SK-N-MC (cell line): ENCODE measurements at regions not wholly inside any gene's neighbourhood (a gene's known extent, or its start where the extent isn't known, plus 50 kb on each side); places are given as distances from the start of the nearest gene placed in this dataset.

ENCODE experiments used
- DNase-seq: peaks from one replicate; pipeline ENCODE4 v3.0.0-alpha.2; 2011; ENCODE audit warnings: low read depth, low spot score
- H3K27ac ChIP-seq: fragments of 200-600 bp; sonication (generic); 2 replicates; pipeline ENCODE4 v1.5.1; 2016; ENCODE audit warnings: mixed run types
- H3K36me3 ChIP-seq: fragments of 200-600 bp; sonication (generic); 2 replicates; pipeline ENCODE4 v1.6.1; 2017; ENCODE audit warnings: antibody characterized with exemption, low read length, mixed read lengths; ENCODE audit not compliant: insufficient read depth
- H3K4me3 ChIP-seq: fragments of 200-600 bp; sonication (generic); 2 replicates; pipeline ENCODE4 v1.5.1; 2016
- H3K9ac ChIP-seq: fragments of 200-600 bp; sonication (generic); 2 replicates; pipeline ENCODE4 v1.8.0; 2017; ENCODE audit warnings: mixed run types, mixed read lengths; ENCODE audit not compliant: insufficient read length
- H3K9me3 ChIP-seq: fragments of 200-600 bp; sonication (generic); 2 replicates; pipeline ENCODE4 v1.6.1; 2017; ENCODE audit warnings: low read depth, mild to moderate bottlenecking, antibody characterized with exemption, low read length, moderate library complexity, mixed read lengths
- EZH2 ChIP-seq: fragments of 200-600 bp; sonication (generic); IDR thresholded peaks from one replicate; pipeline ENCODE4 v1.6.1; 2017; ENCODE audit warnings: antibody characterized with exemption
- FOXP2 ChIP-seq: optimal IDR thresholded peaks from 2 replicates; pipeline ENCODE3; 2011; ENCODE audit warnings: mild to moderate bottlenecking, moderate library complexity; ENCODE audit not compliant: insufficient read depth; ENCODE audit errors: extremely low read length, control extremely low read depth
- POLR2AphosphoS5 ChIP-seq: IDR thresholded peaks from 2 replicates; pipeline ENCODE4 v1.6.1; 2012; ENCODE audit warnings: mild to moderate bottlenecking, low read depth, low read length, borderline replicate concordance

- TF ChIP-seq EZH2 (no peak), POLR2AphosphoS5 (no peak), FOXP2 (no peak)
- Histone ChIP-seq H3K4me3 (no peak overlapping the region), H3K36me3 (no peaks in the 10 kb centered on the region), H3K27ac (no peak overlapping the region), H3K9me3 (no peaks in the 10 kb centered on the region), H3K9ac (no peak overlapping the region)
- DNase-seq = no peak
Observed at GRCh38 chr1:5464366-5464765, 527.9 kb downstream of the NPHP4 start.

GRCh38 chr1:5460974-5461373, 531.3 kb downstream of the NPHP4 start:
- no peak overlapping the region for H3K9ac ChIP-seq
- TF ChIP-seq FOXP2 (no peak), POLR2AphosphoS5 (no peak), EZH2 (no peak)

GRCh38 chr1:5459839-5460610, 532.2 kb downstream of the NPHP4 start:
- H3K27ac ChIP-seq = no peak overlapping the region
- no peak overlapping the region for H3K9ac ChIP-seq
- H3K9me3 ChIP-seq = no peaks in the 10 kb centered on the region
- no peak overlapping the region for H3K4me3 ChIP-seq
- no peaks in the 10 kb centered on the region for H3K36me3 ChIP-seq
- TF ChIP-seq FOXP2 = no peak
- no peak for DNase-seq

More at GRCh38 chr1:5460974-5461373, 531.3 kb downstream of the NPHP4 start:
- Histone ChIP-seq H3K9me3 (no peaks in the 10 kb centered on the region), H3K36me3 (no peaks in the 10 kb centered on the region), H3K27ac (no peak overlapping the region), H3K4me3 (no peak overlapping the region)
- no peak for DNase-seq

GRCh38 chr1:5458248-5458647, 534.0 kb downstream of the NPHP4 start:
- TF ChIP-seq POLR2AphosphoS5 = no peak
- no peak for TF ChIP-seq EZH2
- no peak for TF ChIP-seq FOXP2
- Histone ChIP-seq H3K9ac (no peak overlapping the region), H3K4me3 (no peak overlapping the region), H3K9me3 (no peaks in the 10 kb centered on the region), H3K27ac (no peak overlapping the region), H3K36me3 (no peaks in the 10 kb centered on the region)
- DNase-seq = no peak

- H3K9me3 ChIP-seq = no peaks in the 10 kb centered on the region
- no peak overlapping the region for H3K9ac ChIP-seq
- TF ChIP-seq FOXP2 (no peak), EZH2 (no peak), POLR2AphosphoS5 (no peak)
- H3K4me3 ChIP-seq = no peak overlapping the region
- DNase-seq = no peak
- no peaks in the 10 kb centered on the region for H3K36me3 ChIP-seq
- H3K27ac ChIP-seq = no peak overlapping the region
Observed at GRCh38 chr1:5456090-5456811, 536.0 kb downstream of the NPHP4 start.

GRCh38 chr1:5455651-5456050, 536.6 kb downstream of the NPHP4 start:
- no peak for DNase-seq
- Histone ChIP-seq H3K9ac (no peak overlapping the region), H3K9me3 (no peaks in the 10 kb centered on the region), H3K27ac (no peak overlapping the region), H3K4me3 (no peak overlapping the region), H3K36me3 (no peaks in the 10 kb centered on the region)
- no peak for TF ChIP-seq POLR2AphosphoS5
- no peak for TF ChIP-seq FOXP2
- no peak for TF ChIP-seq EZH2

- Histone ChIP-seq H3K9ac (no peak overlapping the region), H3K36me3 (no peaks in the 10 kb centered on the region), H3K4me3 (no peak overlapping the region), H3K27ac (no peak overlapping the region), H3K9me3 (no peaks in the 10 kb centered on the region)
- no peak for DNase-seq
- TF ChIP-seq POLR2AphosphoS5 (no peak), EZH2 (no peak), FOXP2 (no peak)
Observed at GRCh38 chr1:5455056-5455455, 537.2 kb downstream of the NPHP4 start.

GRCh38 chr1:5453347-5453746, 538.9 kb downstream of the NPHP4 start:
- Histone ChIP-seq H3K9me3 (no peaks in the 10 kb centered on the region), H3K27ac (no peak overlapping the region), H3K36me3 (no peaks in the 10 kb centered on the region), H3K4me3 (no peak overlapping the region), H3K9ac (no peak overlapping the region)
- no peak for DNase-seq
- TF ChIP-seq POLR2AphosphoS5 (no peak), EZH2 (no peak), FOXP2 (no peak)

- no peak overlapping the region for H3K27ac ChIP-seq
- no peak overlapping the region for H3K4me3 ChIP-seq
- TF ChIP-seq FOXP2 (no peak), POLR2AphosphoS5 (no peak), EZH2 (no peak)
- DNase-seq = no peak
- H3K9ac ChIP-seq = no peak overlapping the region
- no peaks in the 10 kb centered on the region for H3K36me3 ChIP-seq
- no peaks in the 10 kb centered on the region for H3K9me3 ChIP-seq
Observed at GRCh38 chr1:5451671-5452070, 540.6 kb downstream of the NPHP4 start.
